Endodermal cell (in vitro differentiated cells): ENCODE measurements at regions not wholly inside any gene's neighbourhood (a gene's known extent, or its start where the extent isn't known, plus 50 kb on each side); places are given as distances from the start of the nearest gene placed in this dataset.

ENCODE experiments used
- DNase-seq: peaks from one replicate; pipeline ENCODE4 v3.0.0-alpha.2; 2017
- H3K27ac ChIP-seq: 2 replicates; pipeline ENCODE4 v1.5.1; 2013; ENCODE audit warnings: mild to moderate bottlenecking, low read depth, low read length, moderate library complexity
- H3K27me3 ChIP-seq: 2 replicates; pipeline ENCODE4 v1.6.1; 2013; ENCODE audit warnings: mild to moderate bottlenecking, low read length, moderate library complexity; ENCODE audit not compliant: insufficient read depth, control insufficient read depth, poor library complexity, severe bottlenecking
- H3K36me3 ChIP-seq: 2 replicates; pipeline ENCODE4 v1.7.0; 2013; ENCODE audit warnings: mild to moderate bottlenecking, low read length, moderate library complexity; ENCODE audit not compliant: control insufficient read depth, insufficient read depth
- H3K4me1 ChIP-seq: one replicate; pipeline ENCODE4 v1.7.0; 2013; ENCODE audit warnings: low read length; ENCODE audit not compliant: control insufficient read depth, insufficient read depth
- H3K4me3 ChIP-seq: 2 replicates; pipeline ENCODE4 v1.5.1; 2013; ENCODE audit warnings: mild to moderate bottlenecking, low read length, moderate library complexity
- H3K9ac ChIP-seq: 2 replicates; pipeline ENCODE4 v1.6.1; 2013; ENCODE audit warnings: mild to moderate bottlenecking, low read length, moderate library complexity; ENCODE audit not compliant: poor library complexity, severe bottlenecking; ENCODE audit errors: extremely low read depth
- H3K9me3 ChIP-seq: 2 replicates; pipeline ENCODE4 v1.6.1; 2013; ENCODE audit warnings: mild to moderate bottlenecking, low read length, moderate library complexity; ENCODE audit not compliant: control insufficient read depth
- H3K27ac Mint-ChIP-seq: 2 replicates; pipeline ENCODE4 v1.8.0; 2020; ENCODE audit warnings: mixed read lengths
- H3K27me3 Mint-ChIP-seq: 2 replicates; pipeline ENCODE4 v1.8.0; 2021; ENCODE audit warnings: mild to moderate bottlenecking, mixed read lengths; ENCODE audit not compliant: insufficient read depth
- H3K36me3 Mint-ChIP-seq: 2 replicates; pipeline ENCODE4 v1.8.0; 2020; ENCODE audit warnings: low read depth, mixed read lengths
- H3K4me1 Mint-ChIP-seq: 2 replicates; pipeline ENCODE4 v1.8.0; 2020; ENCODE audit warnings: mixed read lengths
- H3K4me3 Mint-ChIP-seq: 2 replicates; pipeline ENCODE4 v1.8.0; 2020; ENCODE audit warnings: mild to moderate bottlenecking, moderate library complexity, mixed read lengths
- H3K9me3 Mint-ChIP-seq: 2 replicates; pipeline ENCODE4 v1.8.0; 2020; ENCODE audit warnings: mild to moderate bottlenecking, mixed read lengths
- CTCF ChIP-seq: fragments of 200-600 bp; sonication (generic); conservative IDR thresholded peaks from 2 replicates; pipeline ENCODE4 v1.5.0; 2021; ENCODE audit warnings: antibody characterized with exemption, mild to moderate bottlenecking
- WGBS, 2 experiments: methylation state at CpG; one replicate each; pipeline versions ENCODE4 v1.1.5 to v1.1.7; 2013; ENCODE audit warnings: missing lambda C conversion rate in 2 of 2, mixed read lengths in 1 of 2; ENCODE audit not compliant: insufficient coverage in 1 of 2, insufficient read length in 1 of 2; 5-methylcytosine and 5-hydroxymethylcytosine counted together

GRCh38 chr2:120446236-120447126 lies 100.5 kb downstream of the INHBB start:
- no peaks in the 10 kb centered on the region for H3K9me3 ChIP-seq
- no peak for DNase-seq
- H3K4me1 ChIP-seq, result peaks cover 3% of the 10 kb centered on the region
- H3K36me3 ChIP-seq, result no peaks in the 10 kb centered on the region
- Mint-ChIP-seq H3K4me1 (peaks cover 7% of the 10 kb centered on the region), H3K27ac (no peak overlapping the region), H3K36me3 (no peaks in the 10 kb centered on the region), H3K27me3 (peaks cover 53% of the 10 kb centered on the region), H3K9me3 (no peaks in the 10 kb centered on the region), H3K4me3 (no peak overlapping the region)
- 88 to 89% methylated on average over 8 to 14 of the region's 14 CpGs for WGBS, 2 experiments
- H3K4me3 ChIP-seq, result no peak overlapping the region
- no peak overlapping the region for H3K9ac ChIP-seq
- no peak for TF ChIP-seq CTCF
- peaks cover 76% of the 10 kb centered on the region for H3K27me3 ChIP-seq
- H3K27ac ChIP-seq, result no peak overlapping the region

DNA sequence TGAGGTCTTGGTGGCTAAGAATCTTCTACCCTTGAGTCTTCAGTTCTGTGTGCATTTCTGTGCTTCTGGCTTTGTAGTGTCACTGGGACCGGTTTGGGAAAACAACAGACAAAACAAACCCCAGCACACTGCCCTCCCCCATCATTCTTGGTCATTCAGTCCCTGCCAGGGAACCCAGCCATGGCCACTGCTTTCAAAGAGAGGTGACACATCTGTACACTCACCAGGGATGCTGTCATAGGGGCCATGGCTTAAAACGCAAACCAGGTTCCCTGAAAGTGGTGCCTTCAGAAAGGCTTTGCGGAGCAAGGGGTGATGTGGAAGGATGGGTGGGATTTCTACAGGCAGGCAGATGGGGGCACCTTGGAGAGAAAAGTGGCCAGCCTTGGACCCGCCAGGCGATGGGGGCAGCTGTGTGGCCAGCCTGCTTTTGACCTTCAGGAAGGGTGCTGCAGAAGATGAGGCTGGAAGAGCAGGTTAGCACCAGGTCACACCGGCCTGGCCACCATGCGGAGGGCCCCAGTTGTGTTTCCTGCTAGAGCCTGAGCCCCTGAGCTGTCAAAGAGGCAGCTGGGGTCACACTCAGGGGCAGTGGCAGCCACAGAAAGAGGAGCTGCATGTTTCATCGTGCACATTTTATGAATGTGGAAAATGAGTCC lies 101.3 kb downstream of the INHBB start:
- H3K9ac ChIP-seq, result no peak overlapping the region
- Mint-ChIP-seq H3K9me3 (no peaks in the 10 kb centered on the region), H3K4me3 (no peak overlapping the region), H3K36me3 (no peaks in the 10 kb centered on the region), H3K27ac (no peak overlapping the region), H3K27me3 (peaks cover 53% of the 10 kb centered on the region), H3K4me1 (peaks cover 6% of the 10 kb centered on the region)
- H3K36me3 ChIP-seq, result no peaks in the 10 kb centered on the region
- 92% methylated on average over 4 to 8 of the region's 8 CpGs for WGBS, 2 experiments
- no peak for DNase-seq
- no peak overlapping the region for H3K27ac ChIP-seq
- H3K27me3 ChIP-seq, result peaks cover 68% of the 10 kb centered on the region
- TF ChIP-seq CTCF, result no peak
- peaks cover 3% of the 10 kb centered on the region for H3K4me1 ChIP-seq
- H3K4me3 ChIP-seq, result no peak overlapping the region
- H3K9me3 ChIP-seq, result no peaks in the 10 kb centered on the region

GRCh38 chr2:120448436-120448835 lies 102.5 kb downstream of the INHBB start:
- Histone ChIP-seq H3K27ac (no peak overlapping the region), H3K27me3 (peaks cover 56% of the 10 kb centered on the region), H3K9me3 (no peaks in the 10 kb centered on the region), H3K36me3 (no peaks in the 10 kb centered on the region), H3K4me1 (no peaks in the 10 kb centered on the region), H3K4me3 (no peak overlapping the region), H3K9ac (no peak overlapping the region)
- Mint-ChIP-seq H3K9me3 (no peaks in the 10 kb centered on the region), H3K4me3 (no peak overlapping the region), H3K36me3 (no peaks in the 10 kb centered on the region), H3K27ac (no peak overlapping the region), H3K27me3 (peaks cover 60% of the 10 kb centered on the region), H3K4me1 (peaks cover 2% of the 10 kb centered on the region)
- no peak for TF ChIP-seq CTCF
- WGBS, 2 experiments, result 88 to 91% methylated on average over 6 of the region's 6 CpGs
- no peak for DNase-seq
